ENCODE measurements at regions not wholly inside any gene's neighbourhood (a gene's known extent, or its start where the extent isn't known, plus 50 kb on each side); places are given as distances from the start of the nearest gene placed in this dataset.

DNA sequence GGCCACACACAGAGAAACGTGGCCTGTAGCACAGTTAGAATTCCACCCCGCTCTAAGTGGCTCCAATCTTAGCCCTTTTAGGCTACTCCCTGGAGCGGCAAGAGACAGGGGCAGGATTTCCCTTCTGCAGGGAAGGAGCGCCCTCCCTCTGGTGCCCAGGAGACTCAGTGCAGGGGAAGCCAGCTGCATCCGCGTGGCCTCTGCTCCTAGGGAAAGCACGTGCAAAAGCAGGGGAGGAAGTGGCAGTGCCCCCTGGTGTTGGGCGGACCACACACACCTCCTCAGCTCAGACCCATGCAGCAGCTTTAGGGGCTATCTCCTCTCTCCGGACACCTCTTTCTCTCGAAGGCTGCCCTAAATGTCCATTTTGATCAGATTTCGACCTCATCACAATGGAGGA is 50.0 kb downstream of the SPRING1 start:
- DNase-seq, result peak; percentile 83
- no peaks in the 10 kb centered on the region for H3K9me3 Mint-ChIP-seq (ENCODE audit: unreplicated experiment)
- TF ChIP-seq, protein P1, sequence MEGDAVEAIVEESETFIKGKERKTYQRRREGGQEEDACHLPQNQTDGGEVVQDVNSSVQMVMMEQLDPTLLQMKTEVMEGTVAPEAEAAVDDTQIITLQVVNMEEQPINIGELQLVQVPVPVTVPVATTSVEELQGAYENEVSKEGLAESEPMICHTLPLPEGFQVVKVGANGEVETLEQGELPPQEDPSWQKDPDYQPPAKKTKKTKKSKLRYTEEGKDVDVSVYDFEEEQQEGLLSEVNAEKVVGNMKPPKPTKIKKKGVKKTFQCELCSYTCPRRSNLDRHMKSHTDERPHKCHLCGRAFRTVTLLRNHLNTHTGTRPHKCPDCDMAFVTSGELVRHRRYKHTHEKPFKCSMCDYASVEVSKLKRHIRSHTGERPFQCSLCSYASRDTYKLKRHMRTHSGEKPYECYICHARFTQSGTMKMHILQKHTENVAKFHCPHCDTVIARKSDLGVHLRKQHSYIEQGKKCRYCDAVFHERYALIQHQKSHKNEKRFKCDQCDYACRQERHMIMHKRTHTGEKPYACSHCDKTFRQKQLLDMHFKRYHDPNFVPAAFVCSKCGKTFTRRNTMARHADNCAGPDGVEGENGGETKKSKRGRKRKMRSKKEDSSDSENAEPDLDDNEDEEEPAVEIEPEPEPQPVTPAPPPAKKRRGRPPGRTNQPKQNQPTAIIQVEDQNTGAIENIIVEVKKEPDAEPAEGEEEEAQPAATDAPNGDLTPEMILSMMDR (IDR thresholded peaks at IDR 0.05; ENCODE audit: partially characterized antibody, unreplicated experiment), result peak; percentile 73

DNA sequence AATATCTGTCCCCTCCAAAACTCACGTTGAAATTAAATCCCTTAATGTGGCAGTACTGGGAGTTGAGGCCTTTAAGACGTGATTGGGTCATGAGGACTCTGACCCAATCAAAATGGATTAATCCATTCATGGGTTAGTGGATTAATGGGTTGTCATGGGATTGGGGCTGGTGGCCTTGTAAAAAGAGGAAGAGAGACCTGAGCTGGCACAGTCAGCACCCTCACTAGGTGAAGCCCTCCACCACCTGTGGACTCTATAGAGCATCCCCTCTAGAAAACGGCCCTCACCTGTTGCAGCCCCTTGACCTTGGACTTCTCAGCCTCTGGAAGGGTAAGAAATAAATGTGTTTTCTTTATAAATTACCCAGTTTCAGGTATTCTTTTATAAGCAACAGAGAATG is 53.0 kb downstream of the SPRING1 start:
- TF ChIP-seq, protein P1 (IDR thresholded peaks at IDR 0.05; ENCODE audit: partially characterized antibody, unreplicated experiment), result no peak

More for the DNA sequence above, 50.0 kb downstream of the SPRING1 start:
- Mint-ChIP-seq H3K4me1 (ENCODE audit: low read depth, unreplicated experiment) (peaks cover 3% of the 10 kb centered on the region), H3K4me3 (ENCODE audit: unreplicated experiment) (no peak overlapping the region), H3K27me3 (ENCODE audit: unreplicated experiment) (peaks cover 4% of the 10 kb centered on the region), H3K27ac (ENCODE audit: unreplicated experiment) (no peak overlapping the region), H3K36me3 (ENCODE audit: unreplicated experiment) (peaks cover 5% of the 10 kb centered on the region)

DNA sequence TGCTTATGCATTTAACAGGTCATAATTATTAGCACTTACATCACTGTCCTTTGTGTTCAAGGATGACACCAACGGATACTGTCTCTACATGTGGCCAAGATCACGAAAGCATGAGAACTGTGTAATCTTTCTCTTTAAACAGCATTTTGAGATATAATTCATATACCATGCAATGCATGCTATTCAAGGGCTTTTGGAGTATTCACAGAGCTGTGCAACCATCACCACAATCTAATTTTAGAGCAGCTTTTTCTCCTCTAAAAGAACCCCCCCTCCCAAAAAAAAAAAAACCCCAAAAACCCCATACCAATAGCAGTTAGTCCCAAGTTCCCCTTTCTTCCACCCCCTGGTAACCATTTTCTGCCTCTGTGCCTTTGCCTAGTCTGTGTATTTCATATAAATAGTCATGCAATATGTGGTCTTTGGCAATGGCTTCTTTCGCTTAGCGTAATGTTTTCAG is 60.6 kb downstream of the SPRING1 start:
- DNase-seq, result no peak
- Mint-ChIP-seq H3K4me1 (ENCODE audit: low read depth, unreplicated experiment) (no peaks in the 10 kb centered on the region), H3K4me3 (ENCODE audit: unreplicated experiment) (no peak overlapping the region), H3K27ac (ENCODE audit: unreplicated experiment) (no peak overlapping the region), H3K9me3 (ENCODE audit: unreplicated experiment) (peaks cover 2% of the 10 kb centered on the region), H3K27me3 (ENCODE audit: unreplicated experiment) (no peaks in the 10 kb centered on the region), H3K36me3 (ENCODE audit: unreplicated experiment) (no peaks in the 10 kb centered on the region)
- TF ChIP-seq, protein P1 (IDR thresholded peaks at IDR 0.05; ENCODE audit: partially characterized antibody, unreplicated experiment), result no peak

More for the DNA sequence above, 53.0 kb downstream of the SPRING1 start:
- Mint-ChIP-seq H3K36me3 (ENCODE audit: unreplicated experiment) (no peaks in the 10 kb centered on the region), H3K9me3 (ENCODE audit: unreplicated experiment) (no peaks in the 10 kb centered on the region), H3K4me1 (ENCODE audit: low read depth, unreplicated experiment) (no peaks in the 10 kb centered on the region), H3K4me3 (ENCODE audit: unreplicated experiment) (no peak overlapping the region), H3K27me3 (ENCODE audit: unreplicated experiment) (no peaks in the 10 kb centered on the region), H3K27ac (ENCODE audit: unreplicated experiment) (no peak overlapping the region)
- DNase-seq, result no peak

DNA sequence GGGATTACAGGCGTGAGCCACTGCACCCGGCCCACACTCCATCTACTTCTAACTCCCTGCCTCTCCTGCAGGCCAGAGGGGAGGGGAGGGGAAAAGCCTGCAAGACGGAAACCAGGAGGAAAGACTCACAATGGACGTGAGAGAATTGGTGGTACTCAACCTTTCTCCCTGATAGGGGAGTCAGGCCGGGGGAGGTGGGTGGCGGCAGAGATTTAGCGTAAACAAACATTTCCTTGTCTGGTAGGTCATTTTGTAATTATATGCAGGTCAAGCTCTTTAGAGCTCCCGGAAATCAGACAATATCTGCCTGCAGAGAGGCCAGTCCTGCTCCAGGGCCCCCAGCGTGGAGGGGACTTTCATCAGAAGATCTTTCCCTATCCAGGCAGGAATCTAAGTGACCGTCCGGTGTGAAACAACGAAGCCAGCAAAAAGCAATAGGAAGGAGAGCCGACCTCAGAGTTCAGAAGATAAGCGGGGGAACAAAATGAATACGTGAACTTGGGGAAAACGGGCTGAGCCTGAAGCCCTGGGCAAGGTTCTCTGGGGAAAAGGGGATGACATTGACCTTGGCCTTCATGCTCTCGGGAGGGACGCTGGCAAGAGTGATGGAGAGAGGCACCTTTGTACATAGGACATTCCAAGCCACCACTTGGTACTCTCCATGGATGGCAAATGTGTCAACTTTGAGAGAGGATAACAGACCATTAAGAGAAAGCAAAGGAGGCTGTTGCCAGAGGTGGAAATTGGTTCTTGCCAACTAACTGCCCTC is 62.3 kb downstream of the SPRING1 start:
- DNase-seq, result no peak
- Mint-ChIP-seq H3K9me3 (ENCODE audit: unreplicated experiment) (peaks cover 2% of the 10 kb centered on the region), H3K36me3 (ENCODE audit: unreplicated experiment) (no peaks in the 10 kb centered on the region), H3K4me1 (ENCODE audit: low read depth, unreplicated experiment) (no peaks in the 10 kb centered on the region), H3K27me3 (ENCODE audit: unreplicated experiment) (peaks cover 2% of the 10 kb centered on the region), H3K27ac (ENCODE audit: unreplicated experiment) (no peak overlapping the region), H3K4me3 (ENCODE audit: unreplicated experiment) (no peak overlapping the region)
- TF ChIP-seq, protein P1 (IDR thresholded peaks at IDR 0.05; ENCODE audit: partially characterized antibody, unreplicated experiment), result no peak

DNA sequence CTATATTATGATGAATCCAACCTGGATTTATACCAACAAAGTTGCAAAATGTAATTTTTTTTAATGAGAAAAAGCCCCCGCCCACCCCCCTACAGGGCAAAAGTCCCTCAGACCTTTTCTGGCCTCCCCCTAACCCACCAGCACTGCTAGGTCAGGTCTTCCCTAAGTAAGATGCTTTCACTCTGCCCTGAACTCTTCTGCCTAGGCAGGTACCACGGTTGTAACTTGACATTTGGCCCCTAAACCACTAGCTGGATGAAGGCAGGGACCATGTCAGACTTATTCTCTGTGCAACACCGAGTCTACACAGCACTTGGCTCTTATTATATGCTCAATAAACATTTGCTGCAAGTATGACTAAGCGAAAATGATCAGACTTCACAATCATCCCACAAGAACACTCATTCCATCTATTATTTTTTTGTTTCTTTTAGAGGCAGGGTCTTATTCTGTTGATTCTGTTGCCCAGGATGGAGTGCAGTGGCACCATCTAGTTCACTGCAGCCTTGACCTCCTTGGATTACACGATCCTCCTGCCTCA is 63.2 kb downstream of the SPRING1 start:
- Mint-ChIP-seq H3K9me3 (ENCODE audit: unreplicated experiment) (peaks cover 2% of the 10 kb centered on the region), H3K36me3 (ENCODE audit: unreplicated experiment) (no peaks in the 10 kb centered on the region), H3K27me3 (ENCODE audit: unreplicated experiment) (peaks cover 2% of the 10 kb centered on the region), H3K4me3 (ENCODE audit: unreplicated experiment) (no peak overlapping the region), H3K4me1 (ENCODE audit: low read depth, unreplicated experiment) (no peaks in the 10 kb centered on the region), H3K27ac (ENCODE audit: unreplicated experiment) (no peak overlapping the region)
- TF ChIP-seq, protein P1 (IDR thresholded peaks at IDR 0.05; ENCODE audit: partially characterized antibody, unreplicated experiment), result no peak
- DNase-seq, result no peak
